ENCODE measurements at regions not wholly inside any gene's neighbourhood (a gene's known extent, or its start where the extent isn't known, plus 50 kb on each side); places are given as distances from the start of the nearest gene placed in this dataset.

- DNase-seq (ENCODE audit: low spot score), result no peak
These were observed 61.7 kb downstream of the KCNJ2 start for GRCh38 chr17:70230850-70231640.

DNA sequence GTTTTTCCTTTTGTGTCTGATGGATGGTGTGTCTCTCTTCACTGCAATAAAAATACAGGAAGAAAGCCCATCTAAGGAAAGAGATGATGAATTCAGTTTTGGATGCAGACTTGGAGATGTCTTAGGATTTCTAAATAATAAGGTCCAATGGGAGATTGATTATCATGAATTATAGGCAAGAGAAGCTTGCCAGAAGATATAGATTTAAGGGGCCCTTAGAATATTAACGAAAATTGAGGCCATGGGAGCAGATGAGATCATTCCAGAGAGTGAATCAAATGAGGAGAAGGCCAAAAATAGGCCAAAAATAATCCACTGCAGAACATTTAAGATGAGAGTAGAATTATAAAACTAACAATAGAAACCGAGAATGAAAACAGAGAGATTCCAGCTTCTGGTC, 63.1 kb downstream of the KCNJ2 start:
- no peak for DNase-seq (ENCODE audit: low spot score)

- DNase-seq (ENCODE audit: low spot score), result no peak
These were observed 65.9 kb downstream of the KCNJ2 start for GRCh38 chr17:70235252-70235651.

GRCh38 chr17:70238228-70238627, 68.9 kb downstream of the KCNJ2 start:
- DNase-seq (ENCODE audit: low spot score), result no peak

- DNase-seq (ENCODE audit: low spot score), result no peak
These were observed 69.3 kb downstream of the KCNJ2 start for GRCh38 chr17:70238646-70239045.

DNA sequence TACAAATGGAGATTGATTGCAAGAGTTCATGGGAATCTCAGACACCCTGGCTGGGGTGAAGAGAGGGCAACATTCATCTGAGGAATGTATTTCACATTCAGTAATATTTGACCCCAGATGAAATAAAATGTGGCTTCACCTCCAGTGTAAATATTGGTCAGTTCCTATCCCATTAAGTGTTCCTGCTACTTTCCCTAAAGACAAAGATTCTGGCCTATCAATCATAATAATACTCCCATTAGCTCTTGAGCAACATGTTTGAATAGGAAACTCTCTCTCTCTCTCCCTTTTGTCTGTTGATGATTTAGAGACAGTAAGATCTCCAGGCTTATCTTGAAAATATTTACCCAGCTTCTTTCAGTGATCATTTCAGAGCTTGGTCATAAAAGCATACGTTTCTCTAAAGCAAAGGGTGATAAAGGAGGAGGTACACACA, 70.1 kb downstream of the KCNJ2 start:
- no peak for DNase-seq (ENCODE audit: low spot score)

GRCh38 chr17:70241071-70241470, 71.7 kb downstream of the KCNJ2 start:
- no peak for DNase-seq (ENCODE audit: low spot score)

GRCh38 chr17:70242781-70243437, 73.6 kb downstream of the KCNJ2 start:
- DNase-seq (ENCODE audit: low spot score), result no peak

DNA sequence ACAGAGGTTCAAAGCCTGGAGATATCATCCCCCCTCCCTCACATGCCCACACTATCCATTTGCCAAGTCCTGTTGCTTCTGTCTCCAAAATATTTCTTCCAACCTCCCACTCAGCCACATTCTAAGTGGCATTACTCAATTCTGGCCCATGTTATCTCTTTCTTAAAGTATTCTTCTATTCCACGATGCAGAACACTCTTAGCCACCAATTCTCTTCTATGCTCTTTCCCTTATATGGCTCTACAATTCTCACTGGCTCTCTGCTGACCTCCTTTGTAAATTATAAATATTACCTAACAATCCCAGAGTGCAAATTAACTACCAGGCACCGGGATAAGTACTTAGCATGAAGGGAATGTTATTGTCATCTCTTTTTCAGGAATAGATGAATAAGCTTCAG, 82.4 kb downstream of the KCNJ2 start:
- DNase-seq (ENCODE audit: low spot score), result no peak

DNA sequence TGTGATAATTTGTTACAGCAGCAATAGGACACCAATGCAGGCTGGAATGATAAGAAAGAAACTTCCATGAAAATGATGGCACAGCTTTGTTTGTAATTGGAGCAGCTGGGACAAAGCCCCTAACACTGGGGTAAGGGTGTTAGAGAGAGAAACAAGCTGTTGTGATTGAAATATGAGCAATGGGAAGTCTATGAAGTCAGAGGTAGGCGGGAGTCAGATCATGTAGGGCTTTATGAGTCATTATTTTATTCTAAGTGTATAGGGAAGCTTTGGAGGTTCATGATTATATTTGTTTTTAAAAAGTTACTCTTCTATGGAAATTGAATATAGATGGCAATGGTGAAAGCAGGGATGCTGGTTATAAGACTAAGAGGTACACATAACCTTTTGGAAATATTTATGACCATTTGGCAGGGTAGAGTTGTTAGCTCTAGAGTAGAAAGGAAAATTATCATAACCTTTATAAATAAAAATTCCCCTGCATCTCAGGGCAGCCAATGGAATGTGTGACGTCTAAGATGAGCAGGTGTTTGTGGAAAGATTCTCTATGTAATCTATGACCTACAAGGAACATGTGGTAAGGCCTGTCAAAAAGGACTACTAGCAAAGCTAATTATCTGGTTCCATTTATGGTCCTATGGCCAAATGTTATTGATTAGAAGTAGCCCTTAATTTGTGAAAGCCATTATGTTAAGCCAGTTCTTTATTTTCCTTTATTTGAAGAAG, 85.6 kb downstream of the KCNJ2 start:
- DNase-seq (ENCODE audit: low spot score), result no peak

- DNase-seq (ENCODE audit: low spot score), result no peak
These were observed 87.4 kb downstream of the KCNJ2 start for GRCh38 chr17:70256751-70257150.

DNA sequence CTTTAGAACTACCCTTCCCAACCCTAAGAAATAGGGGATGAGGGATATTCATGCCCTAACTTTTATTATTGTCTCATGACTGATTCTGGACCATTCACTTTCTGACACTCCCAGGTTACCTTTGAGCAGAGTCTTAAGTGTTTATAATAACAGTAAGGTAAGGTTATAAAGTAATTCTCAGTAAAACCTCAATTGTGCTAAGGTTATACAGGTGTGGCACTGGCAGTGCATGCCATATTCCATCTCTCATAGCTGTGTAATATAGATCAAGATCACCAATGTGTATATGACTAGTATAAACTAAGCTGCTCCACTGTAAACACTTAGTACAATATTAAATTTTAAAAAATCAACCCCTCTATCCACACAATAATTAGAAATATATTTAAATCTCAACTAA, 89.1 kb downstream of the KCNJ2 start:
- DNase-seq (ENCODE audit: low spot score), result no peak

- no peak for DNase-seq (ENCODE audit: low spot score)
These were observed 90.1 kb downstream of the KCNJ2 start for GRCh38 chr17:70259400-70259799.

DNA sequence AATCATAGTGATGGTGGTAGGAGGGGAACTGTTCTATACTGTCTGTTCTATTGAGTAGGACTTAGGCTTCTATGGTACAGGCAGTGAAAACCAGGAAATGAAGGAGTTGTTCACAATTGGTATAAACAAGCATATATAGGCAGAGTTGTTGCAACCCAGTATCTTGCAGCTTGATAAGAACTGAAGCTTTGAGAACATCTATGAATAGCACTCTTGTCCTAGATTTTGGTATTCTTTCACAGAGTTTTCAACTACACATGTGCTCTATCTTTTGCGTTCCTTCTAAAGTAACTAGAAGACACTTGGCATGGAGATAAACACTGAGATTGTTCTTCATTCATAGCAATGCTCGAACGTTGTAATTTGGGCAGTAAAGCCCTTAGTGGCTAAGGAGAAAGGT, 91.8 kb downstream of the KCNJ2 start:
- DNase-seq (ENCODE audit: low spot score), result no peak

DNA sequence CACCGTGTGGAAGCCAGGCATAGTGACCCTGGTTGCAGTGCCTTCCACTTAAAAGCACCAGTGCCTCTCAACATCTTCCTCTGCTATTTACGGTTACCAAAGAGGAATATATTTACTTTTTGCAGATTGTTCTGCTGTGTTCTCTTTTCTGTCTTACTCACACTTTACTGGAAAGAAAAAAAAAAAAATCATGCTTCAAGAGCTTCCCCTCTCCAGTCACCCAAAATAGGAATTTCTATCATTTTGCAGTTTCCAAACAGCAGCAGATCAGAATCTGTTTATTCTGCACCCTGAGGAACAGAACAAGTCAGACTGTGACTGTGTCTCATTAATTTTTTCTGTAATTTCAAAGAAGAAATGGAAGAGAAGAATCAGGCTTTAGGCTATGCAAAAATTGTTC, 96.1 kb downstream of the KCNJ2 start:
- no peak for DNase-seq (ENCODE audit: low spot score)

- DNase-seq (ENCODE audit: low spot score), result no peak
These were observed 97.1 kb downstream of the KCNJ2 start for GRCh38 chr17:70266394-70266793.

DNA sequence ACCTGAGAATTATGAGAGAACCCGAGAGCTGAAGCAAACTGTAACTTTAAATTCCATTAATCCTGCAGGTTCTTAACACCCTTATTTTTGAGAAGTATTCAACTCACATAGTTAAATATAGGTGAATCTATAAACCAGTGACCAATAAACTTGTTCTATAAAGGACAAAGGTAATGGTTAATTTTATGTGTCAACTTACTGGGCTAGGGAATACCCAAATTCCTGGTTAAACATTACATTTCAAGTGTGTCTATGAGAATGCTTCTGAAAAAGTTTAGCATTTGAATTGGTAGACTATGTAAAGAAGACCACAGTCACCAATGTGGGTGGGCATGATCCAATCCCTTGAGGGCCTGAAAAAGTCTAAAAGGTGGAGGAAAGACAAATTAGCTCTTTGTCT, 99.1 kb downstream of the KCNJ2 start:
- no peak for DNase-seq (ENCODE audit: low spot score)

DNA sequence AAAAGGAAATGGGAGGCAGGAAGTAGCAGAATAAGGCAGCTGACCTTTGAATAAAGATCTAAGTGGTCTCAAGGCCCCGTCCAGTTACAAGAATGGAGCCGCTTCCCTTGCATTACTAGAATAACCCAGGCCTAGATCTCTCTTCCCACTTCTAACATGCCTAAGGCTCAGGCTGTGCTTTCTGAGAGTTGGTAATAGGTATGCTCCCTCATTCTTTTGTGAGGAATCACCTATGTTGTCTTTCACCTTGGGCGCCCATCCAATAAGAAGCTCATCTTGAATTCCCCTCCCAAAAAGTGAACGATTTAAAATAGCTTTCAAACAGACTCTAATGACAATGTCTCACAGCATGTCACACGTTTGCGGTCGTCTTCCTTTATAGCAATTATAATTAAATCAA, 101.2 kb downstream of the KCNJ2 start:
- DNase-seq (ENCODE audit: low spot score), result no peak

- no peak for DNase-seq (ENCODE audit: low spot score)
These were observed 101.9 kb downstream of the KCNJ2 start for GRCh38 chr17:70271200-70271599.

DNA sequence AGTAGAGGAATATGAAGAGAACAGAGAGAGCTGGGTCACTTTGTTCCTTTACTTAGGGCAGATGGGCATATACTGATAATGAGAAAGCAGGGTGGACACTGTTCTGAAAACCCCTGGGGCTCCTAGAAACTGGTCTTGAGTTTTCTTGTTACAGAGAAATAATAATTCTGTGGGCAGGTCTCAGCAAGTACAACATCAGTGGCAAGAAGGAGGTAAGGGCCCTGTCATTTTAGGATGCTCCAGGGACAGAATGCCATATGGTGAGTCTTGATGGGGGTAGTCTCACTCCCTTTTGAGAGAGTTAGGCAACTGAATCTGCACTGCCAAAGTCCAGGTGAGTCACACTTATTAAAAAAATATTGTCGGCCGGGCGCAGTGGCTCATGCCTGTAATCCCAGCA, 102.3 kb downstream of the KCNJ2 start:
- no peak for DNase-seq (ENCODE audit: low spot score)

DNA sequence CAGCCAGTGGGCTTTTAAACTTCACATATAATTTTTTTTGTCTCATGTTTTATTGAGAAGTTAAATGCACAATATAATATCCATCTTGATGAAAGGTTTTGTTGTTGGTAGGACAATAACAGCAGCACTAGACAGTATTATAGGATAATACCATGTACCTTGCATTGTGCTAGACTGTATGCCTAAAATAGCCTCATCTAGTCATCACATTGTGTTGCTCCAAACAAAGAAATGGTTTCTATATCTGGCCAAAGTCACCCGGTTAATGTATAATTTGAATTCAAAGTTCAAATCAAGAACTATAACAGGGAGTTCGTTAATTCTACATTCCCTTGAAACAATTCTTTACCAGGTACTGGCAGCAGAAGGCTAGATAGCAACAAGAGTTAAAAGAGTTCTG, 104.9 kb downstream of the KCNJ2 start:
- no peak for DNase-seq (ENCODE audit: low spot score)

DNA sequence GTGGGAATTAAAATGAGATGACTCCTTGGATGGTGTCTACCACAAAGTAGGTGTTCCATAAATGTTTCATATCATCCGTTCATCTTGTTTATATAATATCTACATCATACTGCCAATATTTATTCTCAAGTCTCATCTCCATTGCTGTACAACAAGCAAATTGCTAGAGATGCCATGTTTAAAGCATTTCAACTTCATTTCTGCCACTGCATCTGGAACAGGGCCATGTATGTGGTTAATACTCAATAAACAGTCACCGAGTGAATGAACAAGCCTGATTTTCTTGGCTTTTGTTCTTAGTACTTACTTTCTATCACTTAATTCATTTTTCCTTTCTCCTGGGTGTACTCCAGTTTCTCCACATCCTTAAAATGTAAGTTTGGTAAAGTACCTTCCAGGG, 107.6 kb downstream of the KCNJ2 start:
- DNase-seq (ENCODE audit: low spot score), result no peak

Measured in A172 (cell line).